Ovary (tissue), 3 donors: ENCODE measurements at regions not wholly inside any gene's neighbourhood (a gene's known extent, or its start where the extent isn't known, plus 50 kb on each side); places are given as distances from the start of the nearest gene placed in this dataset.

ENCODE experiments used
- POLR2A ChIP-seq: fragments of 450-650 bp; IDR thresholded peaks from one replicate; pipeline ENCODE4 v1.6.1; 2017; ENCODE audit warnings: antibody characterized with exemption, mild to moderate bottlenecking, moderate library complexity
- TF ChIP-seq, protein P1 (sequence below), 3 donors: fragments of 450-650 bp in 2 of 3; fragments of 200-600 bp in 1 of 3; IDR thresholded peaks; one replicate each; pipeline versions ENCODE4 v1.5.1 to v1.8.0; 2016 to 2022; ENCODE audit warnings: antibody characterized with exemption in 3 of 3, mild to moderate bottlenecking in 1 of 3
- donor health status: DM: no; HTN: no; CAD: no.

DNA sequence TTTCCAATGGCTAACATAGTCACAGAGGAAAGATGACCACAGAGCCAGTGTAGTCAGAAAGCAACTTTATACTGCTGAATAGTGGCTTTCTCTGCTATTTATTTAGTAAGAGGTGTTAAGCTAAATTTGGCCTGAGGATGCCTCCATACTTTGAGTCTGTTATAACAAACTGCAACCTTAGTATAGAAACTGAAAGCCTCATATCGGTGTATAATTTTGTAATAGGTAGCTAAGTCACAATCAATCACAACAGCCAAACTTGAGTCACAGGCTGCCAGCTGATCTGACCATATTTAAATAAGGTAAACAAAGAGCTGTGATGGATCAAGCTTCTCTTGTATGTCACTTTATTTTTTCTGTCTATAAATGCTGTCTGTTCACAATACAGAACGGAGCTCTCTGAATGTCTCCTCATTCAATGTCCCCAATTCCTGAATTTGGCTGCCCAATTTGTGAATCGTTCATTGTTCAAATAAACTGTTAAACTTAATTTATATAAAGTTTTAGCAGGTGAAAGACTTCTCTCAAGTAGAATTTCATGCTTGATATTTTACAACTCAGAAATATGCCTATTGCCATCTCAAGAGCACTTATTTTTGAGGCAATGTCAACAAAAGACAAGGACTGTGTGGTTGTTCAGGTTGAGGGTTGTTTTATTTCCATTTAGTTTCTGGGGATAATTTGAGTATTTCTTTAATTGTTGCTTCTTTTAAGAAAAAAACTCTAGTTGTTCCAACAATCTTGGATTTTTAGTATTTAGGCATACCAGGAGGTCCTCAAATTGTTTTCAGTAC is 339.7 kb upstream of the B3GALT2 start:
- TF ChIP-seq, protein P1, sequence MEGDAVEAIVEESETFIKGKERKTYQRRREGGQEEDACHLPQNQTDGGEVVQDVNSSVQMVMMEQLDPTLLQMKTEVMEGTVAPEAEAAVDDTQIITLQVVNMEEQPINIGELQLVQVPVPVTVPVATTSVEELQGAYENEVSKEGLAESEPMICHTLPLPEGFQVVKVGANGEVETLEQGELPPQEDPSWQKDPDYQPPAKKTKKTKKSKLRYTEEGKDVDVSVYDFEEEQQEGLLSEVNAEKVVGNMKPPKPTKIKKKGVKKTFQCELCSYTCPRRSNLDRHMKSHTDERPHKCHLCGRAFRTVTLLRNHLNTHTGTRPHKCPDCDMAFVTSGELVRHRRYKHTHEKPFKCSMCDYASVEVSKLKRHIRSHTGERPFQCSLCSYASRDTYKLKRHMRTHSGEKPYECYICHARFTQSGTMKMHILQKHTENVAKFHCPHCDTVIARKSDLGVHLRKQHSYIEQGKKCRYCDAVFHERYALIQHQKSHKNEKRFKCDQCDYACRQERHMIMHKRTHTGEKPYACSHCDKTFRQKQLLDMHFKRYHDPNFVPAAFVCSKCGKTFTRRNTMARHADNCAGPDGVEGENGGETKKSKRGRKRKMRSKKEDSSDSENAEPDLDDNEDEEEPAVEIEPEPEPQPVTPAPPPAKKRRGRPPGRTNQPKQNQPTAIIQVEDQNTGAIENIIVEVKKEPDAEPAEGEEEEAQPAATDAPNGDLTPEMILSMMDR (IDR thresholded peaks at IDR 0.05): no peak
- no peak for TF ChIP-seq POLR2A
